ENCODE measurements at regions not wholly inside any gene's neighbourhood (a gene's known extent, or its start where the extent isn't known, plus 50 kb on each side); places are given as distances from the start of the nearest gene placed in this dataset.

DNA sequence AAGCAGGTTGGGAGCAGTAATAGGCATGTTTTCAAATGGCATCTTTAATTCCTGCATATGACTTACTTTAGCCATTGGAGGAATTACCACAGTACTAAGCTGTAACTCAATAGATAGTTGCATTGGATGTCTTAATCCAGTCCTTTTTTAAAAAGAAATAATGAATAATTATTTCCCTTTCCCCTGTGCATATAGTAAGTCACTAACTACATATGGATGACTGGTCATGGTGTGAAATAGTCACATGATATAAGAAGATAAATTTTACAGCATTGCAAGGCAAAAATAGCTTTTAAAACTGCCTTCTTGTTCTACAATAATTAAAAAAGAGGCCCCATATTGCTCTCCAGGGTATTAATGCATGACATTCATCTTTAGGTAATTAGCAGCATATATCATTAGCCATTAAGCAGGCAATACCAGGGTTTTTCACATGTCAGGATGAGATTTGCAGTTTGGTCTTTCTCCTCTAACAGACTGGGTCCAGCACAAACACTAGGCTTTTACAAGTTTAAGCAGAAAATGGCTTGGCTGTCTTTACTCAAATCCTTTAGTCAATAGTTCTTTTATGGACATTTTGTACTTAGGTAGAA lies 606.4 kb upstream of the RORB start:
- Histone ChIP-seq H3K9me1 (replicated peaks; ENCODE audit: control insufficient read depth, extremely low read depth, insufficient read depth, low read length) (no peaks in the 10 kb centered on the region), H3K9me3 (replicated peaks; ENCODE audit: control insufficient read depth, insufficient read depth, low read length) (peaks cover 4% of the 10 kb centered on the region), H3K4me1 (ENCODE audit: control insufficient read depth, extremely low read depth, insufficient read depth, low read length) (no peaks in the 10 kb centered on the region), H4K20me1 (replicated peaks; ENCODE audit: control insufficient read depth, extremely low read depth, insufficient read depth, low read length) (no peaks in the 10 kb centered on the region), H3K4me2 (ENCODE audit: insufficient read depth, low read length) (no peak overlapping the region), H3K36me3 (ENCODE audit: control insufficient read depth in 2 of 2, extremely low read depth in 1 of 2, insufficient read depth in 2 of 2, low read length in 2 of 2) (no peaks in the 10 kb centered on the region), H3K79me2 (ENCODE audit: control insufficient read depth, insufficient read depth, low read length) (no peaks in the 10 kb centered on the region), H2AFZ (ENCODE audit: low read depth, low read length) (no peak overlapping the region), H3K9ac (replicated peaks; ENCODE audit: extremely low read depth, insufficient read depth, low read length) (no peak overlapping the region), H3K27ac (ENCODE audit: insufficient read depth, low read depth, low read length) (no peak overlapping the region), H3K4me3 (replicated peaks in 1 of 3; ENCODE audit: insufficient read depth in 1 of 3, low read depth in 1 of 3, low read length in 3 of 3) (no peak overlapping the region), H3K27me3 (ENCODE audit: control insufficient read depth in 2 of 2, insufficient read depth in 2 of 2, low read length in 2 of 2) (no peaks in the 10 kb centered on the region)
- intact Hi-C loops (cut with micrococcal nuclease): no loop called here
- POLR2A ChIA-PET: no interaction called here
- CTCF ChIA-PET: no interaction called here
- TF ChIP-seq MAX (IDR thresholded peaks at IDR 0.05; ENCODE audit: insufficient read depth, insufficient read length) (no peak), POLR2A (IDR thresholded peaks at IDR 0.05; ENCODE audit: low read depth, low read length) (no peak), EZH2 (IDR thresholded peaks at IDR 0.05; ENCODE audit: borderline replicate concordance, low read depth, low read length, severe bottlenecking) (no peak)
- no TSS peak for BruUV-seq (replicated peaks)
- FAIRE-seq (no peak), DNase-seq (ENCODE audit: low read depth, low spot score) (no peak)
- dilution Hi-C loops (cut with MboI; ENCODE audit: extremely low pct_ligation_motif_present, low sequenced_read_pairs): no loop called here

DNA sequence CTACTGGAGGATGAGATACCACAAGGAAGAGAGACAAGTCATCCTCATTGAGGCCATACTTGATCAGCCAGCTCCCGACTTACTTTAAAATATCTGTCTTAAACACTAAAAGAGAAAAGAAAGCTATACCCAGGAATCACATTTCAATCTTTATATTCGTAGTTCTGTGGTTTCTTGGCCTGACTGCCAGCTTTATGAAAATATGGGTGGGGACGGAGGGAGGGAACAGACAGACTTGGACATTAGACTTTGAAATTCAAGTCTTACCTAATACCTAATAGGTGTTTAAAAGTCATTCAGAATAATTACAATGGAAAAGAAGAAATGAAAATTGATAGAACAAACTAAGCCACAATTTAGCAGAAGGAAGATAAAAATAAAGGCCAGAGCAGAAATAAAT lies 604.8 kb upstream of the RORB start:
- peaks cover 4% of the 10 kb centered on the region for H3K9me3 ChIP-seq (replicated peaks; ENCODE audit: control insufficient read depth, insufficient read depth, low read length)
- no peak overlapping the region for H3K4me3 ChIP-seq (replicated peaks in 1 of 3; ENCODE audit: insufficient read depth in 1 of 3, low read depth in 1 of 3, low read length in 3 of 3)
- ChIA-PET POLR2A (no interaction called here), CTCF (no interaction called here)
- FAIRE-seq: no peak
- BruUV-seq (replicated peaks): no TSS peak
- no peak overlapping the region for H3K27ac ChIP-seq (ENCODE audit: insufficient read depth, low read depth, low read length)
- no peak for DNase-seq (ENCODE audit: low read depth, low spot score)
- no peak for TF ChIP-seq GATA2 (IDR thresholded peaks at IDR 0.05; ENCODE audit: insufficient read depth, insufficient read length, low read depth, low read length)
- no peak for TF ChIP-seq POLR2AphosphoS5 (IDR thresholded peaks at IDR 0.05; ENCODE audit: insufficient read depth, low read depth, low read length)
- no peak for TF ChIP-seq POLR2A (IDR thresholded peaks at IDR 0.05; ENCODE audit: low read depth, low read length)
- no peak for TF ChIP-seq MYC (IDR thresholded peaks at IDR 0.05; ENCODE audit: low read depth, low read length)
- no peak for TF ChIP-seq EZH2 (IDR thresholded peaks at IDR 0.05; ENCODE audit: borderline replicate concordance, low read depth, low read length, severe bottlenecking)
- TF ChIP-seq JUN (IDR thresholded peaks at IDR 0.05; ENCODE audit: borderline replicate concordance, insufficient read depth, insufficient read length, low read depth): no peak
- no peaks in the 10 kb centered on the region for H3K4me1 ChIP-seq (ENCODE audit: control insufficient read depth, extremely low read depth, insufficient read depth, low read length)
- no peaks in the 10 kb centered on the region for H3K9me1 ChIP-seq (replicated peaks; ENCODE audit: control insufficient read depth, extremely low read depth, insufficient read depth, low read length)
- dilution Hi-C loops (cut with MboI; ENCODE audit: extremely low pct_ligation_motif_present, low sequenced_read_pairs) (no loop called here), intact Hi-C loops (cut with micrococcal nuclease) (no loop called here)
- H2AFZ ChIP-seq (ENCODE audit: low read depth, low read length): no peak overlapping the region
- H4K20me1 ChIP-seq (replicated peaks; ENCODE audit: control insufficient read depth, extremely low read depth, insufficient read depth, low read length): no peaks in the 10 kb centered on the region
- no peaks in the 10 kb centered on the region for H3K36me3 ChIP-seq (ENCODE audit: control insufficient read depth in 2 of 2, extremely low read depth in 1 of 2, insufficient read depth in 2 of 2, low read length in 2 of 2)
- no peaks in the 10 kb centered on the region for H3K79me2 ChIP-seq (ENCODE audit: control insufficient read depth, insufficient read depth, low read length)
- H3K4me2 ChIP-seq (ENCODE audit: insufficient read depth, low read length): no peak overlapping the region
- no peak overlapping the region for H3K9ac ChIP-seq (replicated peaks; ENCODE audit: extremely low read depth, insufficient read depth, low read length)
- no peaks in the 10 kb centered on the region for H3K27me3 ChIP-seq (ENCODE audit: control insufficient read depth in 2 of 2, insufficient read depth in 2 of 2, low read length in 2 of 2)

Data from endothelial cell of umbilical vein (primary cell).